ENCODE measurements at regions not wholly inside any gene's neighbourhood (a gene's known extent, or its start where the extent isn't known, plus 50 kb on each side); places are given as distances from the start of the nearest gene placed in this dataset.

- DNase-seq (ENCODE audit: low read depth): no peak
These were observed 172.6 kb upstream of the PIEZO2 start for GRCh38 chr18:11322006-11322405.

- no peak for DNase-seq (ENCODE audit: low read depth)
These were observed 171.6 kb upstream of the PIEZO2 start for GRCh38 chr18:11320986-11321385.

GRCh38 chr18:11316546-11316945, 167.2 kb upstream of the PIEZO2 start:
- DNase-seq (ENCODE audit: low read depth): no peak

GRCh38 chr18:11310476-11311086, 161.2 kb upstream of the PIEZO2 start:
- DNase-seq (ENCODE audit: low read depth): no peak

GRCh38 chr18:11309172-11309571, 159.8 kb upstream of the PIEZO2 start:
- no peak for DNase-seq (ENCODE audit: low read depth)

GRCh38 chr18:11308499-11308898, 159.1 kb upstream of the PIEZO2 start:
- no peak for DNase-seq (ENCODE audit: low read depth)

- no peak for DNase-seq (ENCODE audit: low read depth)
These were observed 158.3 kb upstream of the PIEZO2 start for GRCh38 chr18:11307716-11308115.

- no peak for DNase-seq (ENCODE audit: low read depth)
These were observed 156.1 kb upstream of the PIEZO2 start for GRCh38 chr18:11305507-11305906.

- no peak for DNase-seq (ENCODE audit: low read depth)
These were observed 155.6 kb upstream of the PIEZO2 start for GRCh38 chr18:11304928-11305327.

- no peak for DNase-seq (ENCODE audit: low read depth)
These were observed 147.6 kb upstream of the PIEZO2 start for GRCh38 chr18:11296946-11297345.

- no peak for DNase-seq (ENCODE audit: low read depth)
These were observed 144.4 kb upstream of the PIEZO2 start for GRCh38 chr18:11293794-11294193.

GRCh38 chr18:11290786-11291185, 141.4 kb upstream of the PIEZO2 start:
- DNase-seq (ENCODE audit: low read depth): no peak

GRCh38 chr18:11289248-11289647, 139.9 kb upstream of the PIEZO2 start:
- no peak for DNase-seq (ENCODE audit: low read depth)

GRCh38 chr18:11288401-11288800, 139.0 kb upstream of the PIEZO2 start:
- DNase-seq (ENCODE audit: low read depth): no peak

- DNase-seq (ENCODE audit: low read depth): no peak
These were observed 137.1 kb upstream of the PIEZO2 start for GRCh38 chr18:11286431-11286830.

- no peak for DNase-seq (ENCODE audit: low read depth)
These were observed 135.4 kb upstream of the PIEZO2 start for GRCh38 chr18:11284811-11285210.

- DNase-seq (ENCODE audit: low read depth): no peak
These were observed 135.0 kb upstream of the PIEZO2 start for GRCh38 chr18:11284349-11284748.

GRCh38 chr18:11283479-11284161, 134.3 kb upstream of the PIEZO2 start:
- DNase-seq (ENCODE audit: low read depth): no peak

- no peak for DNase-seq (ENCODE audit: low read depth)
These were observed 130.1 kb upstream of the PIEZO2 start for GRCh38 chr18:11279461-11279860.

GRCh38 chr18:11276678-11277077, 127.3 kb upstream of the PIEZO2 start:
- DNase-seq (ENCODE audit: low read depth): no peak

- no peak for DNase-seq (ENCODE audit: low read depth)
These were observed 124.9 kb upstream of the PIEZO2 start for GRCh38 chr18:11274144-11274794.

GRCh38 chr18:11272516-11272915, 123.1 kb upstream of the PIEZO2 start:
- no peak for DNase-seq (ENCODE audit: low read depth)

GRCh38 chr18:11271954-11272353, 122.6 kb upstream of the PIEZO2 start:
- no peak for DNase-seq (ENCODE audit: low read depth)

- DNase-seq (ENCODE audit: low read depth): no peak
These were observed 119.9 kb upstream of the PIEZO2 start for GRCh38 chr18:11269257-11269656.
